Smooth muscle cell (in vitro differentiated cells): ENCODE measurements at regions not wholly inside any gene's neighbourhood (a gene's known extent, or its start where the extent isn't known, plus 50 kb on each side); places are given as distances from the start of the nearest gene placed in this dataset.
"Not testable (repeated sequence)": the region's sequence is repeated elsewhere in the genome, so short reads cannot be mapped to it uniquely, and the experiment has no call there.

ENCODE experiments used
- DNase-seq: peaks from one replicate; lab custom pipeline; 2025; ENCODE audit not compliant: unreplicated experiment; lab: John Stamatoyannopoulos, UW
- H2AFZ ChIP-seq: fragments of 200-600 bp; sonication (generic); 2 replicates; pipeline ENCODE4 v1.6.0; 2016; ENCODE audit warnings: antibody characterized with exemption, low read depth, mild to moderate bottlenecking
- H3F3A ChIP-seq: fragments of 200-600 bp; sonication (generic); 2 replicates; pipeline ENCODE4 v1.6.0; 2017; ENCODE audit warnings: antibody characterized with exemption, low read depth
- H3K27ac ChIP-seq: fragments of 200-600 bp; sonication (generic); 2 replicates; pipeline ENCODE4 v1.5.1; 2016; ENCODE audit warnings: low read depth, mild to moderate bottlenecking
- H3K27me3 ChIP-seq: fragments of 200-600 bp; sonication (generic); 2 replicates; pipeline ENCODE4 v1.6.1; 2016; ENCODE audit warnings: low read depth, mild to moderate bottlenecking
- H3K36me3 ChIP-seq: fragments of 200-600 bp; sonication (generic); 2 replicates; pipeline ENCODE4 v1.5.1; 2016; ENCODE audit warnings: low read depth
- H3K4me1 ChIP-seq: fragments of 200-600 bp; sonication (generic); 2 replicates; pipeline ENCODE4 v1.5.1; 2016; ENCODE audit warnings: low read depth
- H3K4me2 ChIP-seq: fragments of 200-600 bp; sonication (generic); 2 replicates; pipeline ENCODE4 v1.6.0; 2016; ENCODE audit warnings: mild to moderate bottlenecking
- H3K4me3 ChIP-seq: fragments of 200-600 bp; sonication (generic); 2 replicates; pipeline ENCODE4 v1.5.1; 2016; ENCODE audit warnings: mild to moderate bottlenecking
- H3K79me2 ChIP-seq: fragments of 200-600 bp; sonication (generic); 2 replicates; pipeline ENCODE4 v1.6.0; 2016; ENCODE audit warnings: low read depth, mild to moderate bottlenecking
- H3K9ac ChIP-seq: fragments of 200-600 bp; sonication (generic); 2 replicates; pipeline ENCODE4 v1.6.0; 2016; ENCODE audit warnings: low read depth
- H3K9me3 ChIP-seq: fragments of 200-600 bp; sonication (generic); replicated peaks from 2 replicates; pipeline ENCODE4 v1.5.1; 2016; ENCODE audit warnings: low read depth
- H4K20me1 ChIP-seq: fragments of 200-600 bp; sonication (generic); 2 replicates; pipeline ENCODE4 v1.6.0; 2016; ENCODE audit warnings: low read depth
- CTCF ChIP-seq: fragments of 200-600 bp; sonication (generic); IDR thresholded peaks from 2 replicates; pipeline ENCODE4 v1.5.1; 2017; ENCODE audit warnings: borderline replicate concordance, mild to moderate bottlenecking, antibody characterized with exemption; ENCODE audit not compliant: insufficient read depth, poor library complexity, severe bottlenecking
- WGBS: methylation state at CpG from one replicate; pipeline ENCODE4 v1.1.7; 2016; ENCODE audit warnings: low lambda C conversion rate; 5-methylcytosine and 5-hydroxymethylcytosine counted together

- 68% methylated on average over 9 of the region's 9 CpGs for WGBS
- Histone ChIP-seq H3K36me3 (no peaks in the 10 kb centered on the region), H3K27ac (no peak overlapping the region), H3F3A (no peaks in the 10 kb centered on the region), H3K9me3 (peaks cover 4% of the 10 kb centered on the region), H3K27me3 (no peaks in the 10 kb centered on the region), H3K4me2 (no peak overlapping the region), H2AFZ (no peak overlapping the region), H4K20me1 (no peaks in the 10 kb centered on the region), H3K4me3 (no peak overlapping the region), H3K9ac (no peak overlapping the region), H3K4me1 (no peaks in the 10 kb centered on the region), H3K79me2 (no peaks in the 10 kb centered on the region)
- no peak for DNase-seq
- no peak for TF ChIP-seq CTCF
Observed at GRCh38 chr5:129249886-129250285, 155.3 kb downstream of the ISOC1 start.

DNA sequence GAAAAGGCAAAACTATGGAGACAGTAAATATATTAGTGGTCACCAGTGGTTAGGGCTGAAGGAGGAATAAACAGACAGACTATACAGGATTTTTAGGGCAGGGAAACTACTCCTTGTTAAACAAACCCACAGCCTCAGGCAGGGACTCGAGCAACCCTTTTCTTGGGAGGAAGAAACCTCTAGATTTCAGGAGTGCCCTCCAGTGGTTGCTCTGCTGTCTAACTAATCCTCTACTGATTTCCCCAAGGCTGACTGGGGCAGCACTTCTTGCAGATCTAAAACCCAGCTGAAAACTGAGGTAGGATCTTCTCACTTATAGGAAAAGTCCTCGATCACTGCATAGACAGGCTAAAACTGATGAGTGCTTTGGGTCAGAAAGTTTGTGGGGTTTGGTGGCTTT, 176.8 kb downstream of the ISOC1 start:
- Histone ChIP-seq H3K36me3 (no peaks in the 10 kb centered on the region), H3K9ac (no peak overlapping the region), H3K4me2 (no peak overlapping the region), H3K79me2 (no peaks in the 10 kb centered on the region), H3K9me3 (no peaks in the 10 kb centered on the region), H3F3A (no peaks in the 10 kb centered on the region), H3K4me3 (no peak overlapping the region), H3K27ac (no peak overlapping the region), H2AFZ (no peak overlapping the region), H4K20me1 (no peaks in the 10 kb centered on the region), H3K27me3 (no peaks in the 10 kb centered on the region), H3K4me1 (no peaks in the 10 kb centered on the region)
- 51% methylated on average over 2 of the region's 2 CpGs for WGBS
- DNase-seq = no peak
- no peak for TF ChIP-seq CTCF

DNA sequence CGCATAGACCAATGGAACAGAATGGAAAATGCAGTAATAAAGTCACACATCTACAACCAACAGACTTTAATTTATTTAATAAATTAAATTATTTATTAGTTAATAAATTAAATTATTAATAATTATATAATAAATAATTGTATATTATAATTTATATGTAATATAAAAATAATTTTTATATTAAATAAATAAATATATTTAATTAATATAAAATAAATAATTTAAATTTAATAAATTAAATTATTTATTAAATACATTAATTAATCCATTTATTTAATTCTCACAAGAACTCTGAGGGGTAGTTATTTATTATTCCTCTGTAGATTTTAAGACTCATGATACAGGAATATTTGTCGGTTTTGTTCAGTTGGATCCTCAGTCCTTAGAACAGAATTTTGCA, 176.1 kb upstream of the ADAMTS19 start:
- Histone ChIP-seq H3K4me2 (no peak overlapping the region), H3K4me1 (no peaks in the 10 kb centered on the region), H3K9me3 (no peaks in the 10 kb centered on the region), H3K36me3 (no peaks in the 10 kb centered on the region), H3K9ac (no peak overlapping the region), H3K4me3 (no peak overlapping the region), H3K27ac (no peak overlapping the region), H3K79me2 (no peaks in the 10 kb centered on the region), H3K27me3 (no peaks in the 10 kb centered on the region), H2AFZ (no peak overlapping the region), H4K20me1 (no peaks in the 10 kb centered on the region), H3F3A (no peaks in the 10 kb centered on the region)
- 99% methylated on average over 2 of the region's 2 CpGs for WGBS
- no peak for DNase-seq
- TF ChIP-seq CTCF = no peak

DNA sequence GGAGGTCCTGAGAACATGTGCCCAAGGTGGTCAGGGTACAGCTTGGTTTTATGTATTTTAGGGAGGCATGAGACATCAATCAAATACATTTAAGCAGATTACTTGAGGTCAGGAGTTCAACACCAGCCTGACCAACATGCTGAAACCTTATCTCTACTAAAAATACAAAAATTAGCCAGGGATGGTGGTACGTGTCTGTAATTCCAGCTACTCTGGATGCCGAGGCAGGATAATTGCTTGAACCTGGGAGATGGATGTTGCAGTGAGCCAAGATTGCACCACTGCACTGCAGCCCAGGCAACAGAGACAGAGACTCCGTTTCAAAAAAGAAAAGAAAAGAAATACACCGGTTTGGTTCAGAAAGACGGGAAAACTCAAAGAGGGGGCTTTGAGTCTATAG, 165.9 kb upstream of the ADAMTS19 start:
- not testable (repeated sequence) for H3K4me1 ChIP-seq, DNase-seq, H3K9me3 ChIP-seq, H3F3A ChIP-seq, H2AFZ ChIP-seq, H4K20me1 ChIP-seq, H3K79me2 ChIP-seq, H3K4me2 ChIP-seq, H3K36me3 ChIP-seq, H3K9ac ChIP-seq, H3K27me3 ChIP-seq, H3K27ac ChIP-seq, H3K4me3 ChIP-seq
- WGBS = 68% methylated on average over 5 of the region's 5 CpGs
